K562 (cell line): ENCODE measurements at regions not wholly inside any gene's neighbourhood (a gene's known extent, or its start where the extent isn't known, plus 50 kb on each side); places are given as distances from the start of the nearest gene placed in this dataset.

Experiments used
- ATAC-seq: fragments of 200-7000 bp; cut with Tn5 transposase; 3 replicates; pipeline ENCODE4 v1.9.1; 2020; ENCODE audit warnings: moderate library complexity
- BruUV-seq: library from RNA; stranded (reverse); fragments of 400-500 nt; replicated peaks from 2 replicates; lab custom pipeline; 2021; lab: Mats Ljungman, UMichigan
- CTCF ChIA-PET: fragments of 300-600 bp; formaldehyde crosslinking; extraction: SDS; loops from one replicate; lab custom pipeline; 2021; ENCODE audit warnings: low intra/inter-chr PET ratio; lab: Yijun Ruan, JAX
- POLR2A ChIA-PET: fragments of 300-600, 350-650 bp; sonication (Branson Sonifier 250); formaldehyde crosslinking; extraction: SDS; loops from one replicate; lab custom pipeline; 2021; ENCODE audit warnings: antibody characterized with exemption, inconsistent platforms; lab: Yijun Ruan, JAX
- DNase-seq, 4 experiments: peaks; one replicate each; pipeline versions ENCODE4 v3.0.0 to v3.0.0-alpha.2; 2011 to 2018; ENCODE audit warnings: low spot score in 3 of 4, mixed read lengths in 3 of 4; ENCODE audit errors: extremely low read depth in 1 of 4
- FAIRE-seq: peaks from 2 replicates; lab custom pipeline; 2011; peaks lifted over from hg19 to GRCh38; lab: Jason Lieb, UNC
- H2AFZ ChIP-seq: 2 replicates; pipeline ENCODE4 v1.6.0; 2011; ENCODE audit warnings: low read depth, low read length, control low read depth, inconsistent platforms
- H3K27ac ChIP-seq: fragments of 200-600 bp; 3 replicates; pipeline ENCODE4 v1.8.0; 2011; ENCODE audit warnings: low read depth, mild to moderate bottlenecking, control low read depth, inconsistent platforms, low read length, moderate library complexity, mixed read lengths; ENCODE audit errors: extremely low read depth
- H3K27me3 ChIP-seq, 2 experiments: fragments of 300-600 bp in 1 of 2; 2 replicates in 1 of 2; 3 replicates in 1 of 2; pipeline versions ENCODE4 v1.6.0 to v1.8.0; 2011; ENCODE audit warnings: inconsistent platforms in 2 of 2, low read length in 2 of 2, mild to moderate bottlenecking in 1 of 2, mixed read lengths in 1 of 2, moderate library complexity in 1 of 2; ENCODE audit not compliant: control insufficient read depth in 2 of 2, insufficient read depth in 2 of 2
- H3K36me3 ChIP-seq: fragments of 300-600 bp; 3 replicates; pipeline ENCODE4 v1.8.0; 2011; ENCODE audit warnings: mild to moderate bottlenecking, low read length, inconsistent platforms; ENCODE audit not compliant: control insufficient read depth, insufficient read depth
- H3K4me1 ChIP-seq, 2 experiments: fragments of 200-600 bp in 1 of 2; replicated peaks in 1 of 2; 2 replicates in 1 of 2; 3 replicates in 1 of 2; pipeline versions ENCODE4 v1.5.1 to v1.8.0; 2011; ENCODE audit warnings: inconsistent platforms in 2 of 2, low read length in 2 of 2, mild to moderate bottlenecking in 1 of 2, mixed read lengths in 1 of 2, moderate library complexity in 1 of 2; ENCODE audit not compliant: control insufficient read depth in 2 of 2, insufficient read depth in 2 of 2
- H3K4me2 ChIP-seq: 2 replicates; pipeline ENCODE4 v1.6.1; 2011; ENCODE audit warnings: low read length, control low read depth, inconsistent platforms, mixed read lengths; ENCODE audit not compliant: insufficient read depth
- H3K4me3 ChIP-seq: fragments of 200-600 bp; sonication (generic), shearing (Covaris generic); 2 replicates; pipeline ENCODE4 v1.5.1; 2016; ENCODE audit warnings: control low read depth, inconsistent platforms
- H3K79me2 ChIP-seq: fragments of 200-600 bp; 3 replicates; pipeline ENCODE4 v1.8.0; 2011; ENCODE audit warnings: low read length, inconsistent platforms; ENCODE audit not compliant: control insufficient read depth, insufficient read depth
- H3K9ac ChIP-seq, 2 experiments: 2 replicates each; pipeline versions ENCODE4 v1.6.0 to v1.6.1; 2011; ENCODE audit warnings: low read depth in 2 of 2, low read length in 2 of 2, control low read depth in 1 of 2, inconsistent platforms in 1 of 2, mild to moderate bottlenecking in 1 of 2, mixed read lengths in 1 of 2; ENCODE audit not compliant: insufficient read depth in 1 of 2
- H3K9me1 ChIP-seq: one replicate; pipeline ENCODE4 v1.6.0; 2011; ENCODE audit warnings: inconsistent platforms, mild to moderate bottlenecking, low read length, moderate library complexity; ENCODE audit not compliant: control insufficient read depth, insufficient read depth
- H3K9me3 ChIP-seq: replicated peaks from 2 replicates; pipeline ENCODE4 v1.5.1; 2011; ENCODE audit warnings: low read depth, low read length, inconsistent platforms; ENCODE audit not compliant: control insufficient read depth, insufficient read depth
- H4K20me1 ChIP-seq: replicated peaks from 2 replicates; pipeline ENCODE4 v1.6.1; 2011; ENCODE audit warnings: low read length, inconsistent platforms, mixed read lengths; ENCODE audit not compliant: control insufficient read depth, insufficient read depth
- COPS2 ChIP-seq: fragments of 450-650 bp; conservative IDR thresholded peaks from 2 replicates; pipeline ENCODE4 v1.6.1; 2016; ENCODE audit warnings: mild to moderate bottlenecking, moderate library complexity
- ETV5 ChIP-seq: sonication (generic); formaldehyde crosslinking; IDR thresholded peaks from 2 replicates; pipeline ENCODE4 v1.4.0; 2020; ENCODE audit warnings: low read depth, mild to moderate bottlenecking, missing genetic modification reagents
- GTF2A2 ChIP-seq: IDR thresholded peaks from 2 replicates; pipeline ENCODE4 v1.6.1; 2016; ENCODE audit warnings: mild to moderate bottlenecking, missing genetic modification characterization, missing compliant biosample characterization
- L3MBTL2 ChIP-seq: fragments of 450-650 bp; IDR thresholded peaks from 2 replicates; pipeline ENCODE4 v1.6.1; 2016; ENCODE audit warnings: mild to moderate bottlenecking, moderate library complexity
- MYBL2 ChIP-seq, 2 experiments: fragments of 450-650 bp in 1 of 2; sonication (generic) in 1 of 2; formaldehyde crosslinking in 1 of 2; IDR thresholded peaks; 2 replicates each; pipeline versions ENCODE4 v1.6.1 to v1.8.1; 2017 to 2022; ENCODE audit warnings: borderline replicate concordance in 1 of 2, inconsistent platforms in 1 of 2, low read depth in 1 of 2, mild to moderate bottlenecking in 1 of 2, missing genetic modification reagents in 1 of 2, moderate library complexity in 1 of 2
- PHF8 ChIP-seq: fragments of 200-600 bp; sonication (generic); IDR thresholded peaks from 2 replicates; pipeline ENCODE4 v1.6.1; 2012; ENCODE audit warnings: mixed run types, mild to moderate bottlenecking, inconsistent platforms, low read length, moderate library complexity, borderline replicate concordance
- POLR2G ChIP-seq: fragments of 200-400 bp; formaldehyde crosslinking; IDR thresholded peaks from 2 replicates; pipeline ENCODE4 v1.6.1; 2017; ENCODE audit warnings: low read depth, mild to moderate bottlenecking, antibody characterized with exemption, low read length, moderate library complexity
- TFE3 ChIP-seq: fragments of 450-650 bp; formaldehyde crosslinking; IDR thresholded peaks from 2 replicates; pipeline ENCODE4 v1.4.0; 2020; ENCODE audit warnings: mild to moderate bottlenecking, mixed read lengths
- USF1 ChIP-seq: sonication (generic); formaldehyde crosslinking; IDR thresholded peaks from 2 replicates; pipeline ENCODE4 v1.9.0; 2022; ENCODE audit warnings: mild to moderate bottlenecking, missing genetic modification reagents
- ZKSCAN1 ChIP-seq: fragments of 150-350 bp; IDR thresholded peaks from 2 replicates; pipeline ENCODE4 v1.6.1; 2016; ENCODE audit warnings: low read depth, low read length
- WGBS: fragments of 100-300 bp; shearing (Covaris generic); methylation state at CpG from one replicate; pipeline ENCODE4 v1.1.6; 2016; ENCODE audit warnings: low coverage, mixed read lengths; ENCODE audit not compliant: insufficient coverage; ENCODE audit errors: missing lambda C conversion rate; 5-methylcytosine and 5-hydroxymethylcytosine counted together
- in situ Hi-C: fragments of 300-500 bp; cut with MboI; formaldehyde crosslinking; loops from 4 replicates; pipeline ENCODE4 v1.15.0; 2018; ENCODE audit warnings: inconsistent platforms, mixed read lengths
- intact Hi-C: fragments of 100-400 bp; cut with micrococcal nuclease; formaldehyde crosslinking; loops from 2 replicates; pipeline ENCODE4 v1.14.2; 2022

GRCh38 chr20:41692479-41693135, 74.4 kb upstream of the CHD6 start:
- Histone ChIP-seq H4K20me1 (no peaks in the 10 kb centered on the region), H2AFZ (peak overlapping the region; percentile 96)
- TF ChIP-seq POLR2G (peak; percentile 81), L3MBTL2 (peak; percentile 29; the same call in 1 of the 2 replicates), ETV5 (0 out of 2 replicates have a peak, but pooled peaks have one; percentile 35), ZKSCAN1 (no peak), GTF2A2 (no peak), MYBL2 (IDR thresholded peaks at IDR 0.05; ENCODE audit: low read depth) (no peak), MYBL2 (CRISPR knock-in tag; IDR thresholded peaks at IDR 0.05; ENCODE audit: borderline replicate concordance) (no peak), USF1 (CRISPR knock-in tag) (peak; percentile 95), COPS2 (no peak), PHF8 (0 out of 2 replicates have a peak, but pooled peaks have one; percentile 66), TFE3 (CRISPR knock-in tag) (peak; percentile 99)

More at GRCh38 chr20:41692479-41693135, 74.4 kb upstream of the CHD6 start:
- H3K9me3 ChIP-seq: no peaks in the 10 kb centered on the region
- peak; percentile 52 to 86 (median 52) for DNase-seq
- in situ Hi-C loops: no loop called here
- peak overlapping the region; percentile 59 for H3K4me3 ChIP-seq
- ChIA-PET CTCF (interaction anchor here (0.6 kb wide), 1 partner anchor 201 kb away, joined by 3 read pairs; no protein-coding TSS in a partner anchor), POLR2A (interaction anchor here (0.6 to 3.4 kb wide), 10 partner anchors 8 to 352 kb away, joined by 3 to 15 read pairs (median 4); partner anchors contain the start of genes CHD6 and LPIN3)
- 19% methylated on average over 25 of the region's 29 CpGs for WGBS
- BruUV-seq: TSS peak; percentile 47
- H3K27me3 ChIP-seq: no peaks in the 10 kb centered on the region
- no peaks in the 10 kb centered on the region for H3K36me3 ChIP-seq
- peak overlapping the region; percentile 79 to 91 for H3K9ac ChIP-seq
- peak; percentile 65 for FAIRE-seq
- peaks cover 5% of the 10 kb centered on the region; the same call in 1 of the 3 replicates for H3K79me2 ChIP-seq
- peak; percentile 72 for ATAC-seq
- H3K4me2 ChIP-seq: peak overlapping the region; percentile 96
- no peaks in the 10 kb centered on the region for H3K9me1 ChIP-seq
- intact Hi-C loops: loop anchor here (5.0 kb wide), 1 partner anchor 75 kb away; the partner anchor contains the start of gene CHD6
- peaks cover 29 to 58% of the 10 kb centered on the region in 2 experiments for H3K4me1 ChIP-seq
- peak overlapping the region; percentile 93 for H3K27ac ChIP-seq
